Mesendoderm (in vitro differentiated cells): ENCODE measurements at regions not wholly inside any gene's neighbourhood (a gene's known extent, or its start where the extent isn't known, plus 50 kb on each side); places are given as distances from the start of the nearest gene placed in this dataset.
A peak's percentile ranks its signal among the peaks of the same experiment; 100 is the strongest.
"Not testable (repeated sequence)": the region's sequence is repeated elsewhere in the genome, so short reads cannot be mapped to it uniquely, and the experiment has no call there.

Experiments used
- DNase-seq: peaks from one replicate; pipeline ENCODE4 v3.0.0; 2013
- H2AK5ac ChIP-seq: 2 replicates; pipeline ENCODE4 v1.6.1; 2013; ENCODE audit warnings: low read length, inconsistent platforms
- H2BK120ac ChIP-seq: 2 replicates; pipeline ENCODE4 v1.6.1; 2013; ENCODE audit warnings: low read depth, mild to moderate bottlenecking, low read length, moderate library complexity, mixed read lengths
- H2BK15ac ChIP-seq: replicated peaks from 2 replicates; pipeline ENCODE4 v1.6.1; 2013; ENCODE audit warnings: low read depth, mild to moderate bottlenecking, moderate library complexity
- H2BK5ac ChIP-seq: 2 replicates; pipeline ENCODE4 v1.6.1; 2013; ENCODE audit warnings: low read length, inconsistent platforms
- H3K18ac ChIP-seq: 2 replicates; pipeline ENCODE4 v1.6.1; 2013; ENCODE audit warnings: mild to moderate bottlenecking, low read length, mixed read lengths
- H3K23ac ChIP-seq: one replicate; pipeline ENCODE4 v1.6.1; 2013; ENCODE audit warnings: low read length
- H3K27ac ChIP-seq: 2 replicates; pipeline ENCODE4 v1.5.1; 2013; ENCODE audit warnings: low read depth, mild to moderate bottlenecking, inconsistent platforms, low read length, moderate library complexity
- H3K27me3 ChIP-seq: 2 replicates; pipeline ENCODE4 v1.6.1; 2013; ENCODE audit warnings: low read length, control low read depth, mild to moderate bottlenecking, inconsistent platforms; ENCODE audit not compliant: insufficient read depth, poor library complexity
- H3K36me3 ChIP-seq: 2 replicates; pipeline ENCODE4 v1.6.1; 2013; ENCODE audit warnings: low read length, inconsistent platforms; ENCODE audit not compliant: control insufficient read depth, insufficient read depth
- H3K4ac ChIP-seq: one replicate; pipeline ENCODE4 v1.6.1; 2013; ENCODE audit warnings: low read depth, mild to moderate bottlenecking, low read length, moderate library complexity
- H3K4me1 ChIP-seq: 2 replicates; pipeline ENCODE4 v1.6.1; 2013; ENCODE audit warnings: low read depth, low read length, inconsistent platforms; ENCODE audit not compliant: control insufficient read depth
- H3K4me2 ChIP-seq: 2 replicates; pipeline ENCODE4 v1.6.1; 2013; ENCODE audit warnings: low read length
- H3K4me3 ChIP-seq: 2 replicates; pipeline ENCODE4 v1.5.1; 2013; ENCODE audit warnings: mild to moderate bottlenecking, low read length
- H3K56ac ChIP-seq: one replicate; pipeline ENCODE4 v1.6.1; 2013; ENCODE audit warnings: low read length
- H3K79me1 ChIP-seq: 2 replicates; pipeline ENCODE4 v1.6.1; 2013; ENCODE audit warnings: low read length, inconsistent platforms
- H3K79me2 ChIP-seq: 2 replicates; pipeline ENCODE4 v1.6.1; 2013; ENCODE audit warnings: mild to moderate bottlenecking, low read length; ENCODE audit not compliant: control insufficient read depth, insufficient read depth
- H3K9ac ChIP-seq: 2 replicates; pipeline ENCODE4 v1.6.1; 2013; ENCODE audit warnings: low read length, inconsistent platforms
- H4K5ac ChIP-seq: one replicate; pipeline ENCODE4 v1.6.1; 2013; ENCODE audit warnings: low read length
- H4K8ac ChIP-seq: one replicate; pipeline ENCODE4 v1.6.1; 2013; ENCODE audit warnings: low read depth, mild to moderate bottlenecking, control low read depth, low read length, moderate library complexity
- WGBS: extraction: QIAGEN DNeasy Blood & Tissue Kit; methylation state at CpG from one replicate; pipeline ENCODE4 v1.1.7; 2013; ENCODE audit warnings: low lambda C conversion rate, missing lambda C conversion rate; ENCODE audit not compliant: insufficient coverage; ENCODE audit errors: extremely low coverage; 5-methylcytosine and 5-hydroxymethylcytosine counted together

- Histone ChIP-seq H3K79me2 (no peaks in the 10 kb centered on the region), H3K56ac (no peak overlapping the region), H3K4ac (no peak overlapping the region), H3K27ac (no peak overlapping the region), H3K27me3 (no peaks in the 10 kb centered on the region), H3K4me3 (no peak overlapping the region), H3K9ac (no peak overlapping the region), H3K4me2 (no peak overlapping the region), H3K79me1 (no peaks in the 10 kb centered on the region), H2AK5ac (no peak overlapping the region), H2BK15ac (no peak overlapping the region), H2BK5ac (no peak overlapping the region), H3K4me1 (no peaks in the 10 kb centered on the region), H3K23ac (no peak overlapping the region), H2BK120ac (no peak overlapping the region), H4K5ac (no peak overlapping the region), H3K36me3 (no peaks in the 10 kb centered on the region), H4K8ac (no peak overlapping the region), H3K18ac (no peak overlapping the region)
- peak; percentile 18 for DNase-seq
- WGBS: no CpG with 5 or more reads among the region's 12 CpGs
Measured at GRCh38 chr7:17099083-17099973, 199.1 kb upstream of the AHR start.

GRCh38 chr7:17099974-17100509 lies 198.4 kb upstream of the AHR start:
- H4K5ac ChIP-seq, H3K4me1 ChIP-seq, H3K23ac ChIP-seq: not testable (repeated sequence)

GRCh38 chr7:17101207-17101696 lies 197.2 kb upstream of the AHR start:
- no peak overlapping the region for H2BK5ac ChIP-seq
- no peaks in the 10 kb centered on the region for H3K27me3 ChIP-seq
- H3K4me1 ChIP-seq: no peaks in the 10 kb centered on the region
- no peak overlapping the region for H3K4ac ChIP-seq
- H4K5ac ChIP-seq: no peak overlapping the region
- no peak overlapping the region for H4K8ac ChIP-seq
- H3K4me3 ChIP-seq: no peak overlapping the region
- no peak overlapping the region for H2AK5ac ChIP-seq
- no peak overlapping the region for H3K23ac ChIP-seq
- H2BK120ac ChIP-seq: no peak overlapping the region
- no peak overlapping the region for H3K9ac ChIP-seq
- no peak overlapping the region for H2BK15ac ChIP-seq
- no peaks in the 10 kb centered on the region for H3K36me3 ChIP-seq
- no peak for DNase-seq
- H3K27ac ChIP-seq: no peak overlapping the region
- H3K79me1 ChIP-seq: no peaks in the 10 kb centered on the region
- no peak overlapping the region for H3K56ac ChIP-seq
- H3K4me2 ChIP-seq: no peak overlapping the region
- H3K18ac ChIP-seq: no peak overlapping the region
- WGBS: no CpG with 5 or more reads among the region's 6 CpGs
- H3K79me2 ChIP-seq: no peaks in the 10 kb centered on the region

More at GRCh38 chr7:17099974-17100509, 198.4 kb upstream of the AHR start:
- H3K27me3 ChIP-seq, H2BK15ac ChIP-seq, H3K79me2 ChIP-seq, H3K4me3 ChIP-seq, H3K27ac ChIP-seq, H3K9ac ChIP-seq, H2BK5ac ChIP-seq, DNase-seq, H3K79me1 ChIP-seq, H2BK120ac ChIP-seq, H3K18ac ChIP-seq, H3K4ac ChIP-seq, H3K36me3 ChIP-seq, H4K8ac ChIP-seq, H3K56ac ChIP-seq, H2AK5ac ChIP-seq, H3K4me2 ChIP-seq: not testable (repeated sequence)
- WGBS: no CpG with 5 or more reads among the region's 2 CpGs

- Histone ChIP-seq H4K5ac (no peak overlapping the region), H3K79me1 (no peaks in the 10 kb centered on the region), H3K4me3 (no peak overlapping the region), H3K4me1 (no peaks in the 10 kb centered on the region), H3K36me3 (no peaks in the 10 kb centered on the region), H3K56ac (no peak overlapping the region), H3K9ac (no peak overlapping the region), H2AK5ac (no peak overlapping the region), H3K27ac (no peak overlapping the region), H4K8ac (no peak overlapping the region), H3K27me3 (no peaks in the 10 kb centered on the region), H3K4ac (no peak overlapping the region), H3K4me2 (no peak overlapping the region), H2BK5ac (no peak overlapping the region), H2BK120ac (no peak overlapping the region), H3K23ac (no peak overlapping the region), H3K79me2 (no peaks in the 10 kb centered on the region), H3K18ac (no peak overlapping the region), H2BK15ac (no peak overlapping the region)
- WGBS: no CpG with 5 or more reads among the region's 4 CpGs
- no peak for DNase-seq
Measured at GRCh38 chr7:17103170-17103569, 195.3 kb upstream of the AHR start.

GRCh38 chr7:17103984-17104383 lies 194.5 kb upstream of the AHR start:
- Histone ChIP-seq H2BK5ac (no peak overlapping the region), H3K4me2 (no peak overlapping the region), H4K5ac (no peak overlapping the region), H2AK5ac (no peak overlapping the region), H3K4me3 (no peak overlapping the region), H3K27me3 (no peaks in the 10 kb centered on the region), H2BK15ac (no peak overlapping the region), H3K9ac (no peak overlapping the region), H3K79me1 (no peaks in the 10 kb centered on the region), H3K36me3 (no peaks in the 10 kb centered on the region), H3K18ac (no peak overlapping the region), H2BK120ac (no peak overlapping the region), H3K56ac (no peak overlapping the region), H3K23ac (no peak overlapping the region), H3K79me2 (no peaks in the 10 kb centered on the region), H4K8ac (no peak overlapping the region), H3K4me1 (no peaks in the 10 kb centered on the region), H3K27ac (no peak overlapping the region), H3K4ac (no peak overlapping the region)
- no peak for DNase-seq
- no CpG with 5 or more reads among the region's 5 CpGs for WGBS
